Glutamatergic neuron (in vitro differentiated cells): ENCODE measurements at regions not wholly inside any gene's neighbourhood (a gene's known extent, or its start where the extent isn't known, plus 50 kb on each side); places are given as distances from the start of the nearest gene placed in this dataset.

Source experiments
- DNase-seq: peaks from one replicate; pipeline ENCODE4 v3.0.0; 2022
- H3K27ac Mint-ChIP-seq: one replicate; pipeline ENCODE4 v1.8.0; 2020; ENCODE audit warnings: mild to moderate bottlenecking, mixed read lengths, inconsistent platforms; ENCODE audit not compliant: unreplicated experiment
- H3K27me3 Mint-ChIP-seq: one replicate; pipeline ENCODE4 v1.8.0; 2020; ENCODE audit warnings: mild to moderate bottlenecking, moderate library complexity, mixed read lengths, inconsistent platforms; ENCODE audit not compliant: unreplicated experiment
- H3K36me3 Mint-ChIP-seq: one replicate; pipeline ENCODE4 v1.8.0; 2020; ENCODE audit warnings: mild to moderate bottlenecking, mixed read lengths, inconsistent platforms; ENCODE audit not compliant: unreplicated experiment
- H3K4me1 Mint-ChIP-seq: one replicate; pipeline ENCODE4 v1.8.0; 2020; ENCODE audit warnings: mild to moderate bottlenecking, low read depth, mixed read lengths, inconsistent platforms; ENCODE audit not compliant: unreplicated experiment
- H3K4me3 Mint-ChIP-seq: one replicate; pipeline ENCODE4 v1.8.0; 2020; ENCODE audit warnings: mild to moderate bottlenecking, mixed read lengths, inconsistent platforms; ENCODE audit not compliant: unreplicated experiment
- H3K9me3 Mint-ChIP-seq: one replicate; pipeline ENCODE4 v1.8.0; 2020; ENCODE audit warnings: mild to moderate bottlenecking, moderate library complexity, mixed read lengths, inconsistent platforms; ENCODE audit not compliant: unreplicated experiment
- TF ChIP-seq, protein P1 (sequence below): fragments of 200-600 bp; sonication (generic); IDR thresholded peaks from one replicate; pipeline ENCODE4 v1.5.0; 2021; ENCODE audit not compliant: partially characterized antibody, unreplicated experiment

DNA sequence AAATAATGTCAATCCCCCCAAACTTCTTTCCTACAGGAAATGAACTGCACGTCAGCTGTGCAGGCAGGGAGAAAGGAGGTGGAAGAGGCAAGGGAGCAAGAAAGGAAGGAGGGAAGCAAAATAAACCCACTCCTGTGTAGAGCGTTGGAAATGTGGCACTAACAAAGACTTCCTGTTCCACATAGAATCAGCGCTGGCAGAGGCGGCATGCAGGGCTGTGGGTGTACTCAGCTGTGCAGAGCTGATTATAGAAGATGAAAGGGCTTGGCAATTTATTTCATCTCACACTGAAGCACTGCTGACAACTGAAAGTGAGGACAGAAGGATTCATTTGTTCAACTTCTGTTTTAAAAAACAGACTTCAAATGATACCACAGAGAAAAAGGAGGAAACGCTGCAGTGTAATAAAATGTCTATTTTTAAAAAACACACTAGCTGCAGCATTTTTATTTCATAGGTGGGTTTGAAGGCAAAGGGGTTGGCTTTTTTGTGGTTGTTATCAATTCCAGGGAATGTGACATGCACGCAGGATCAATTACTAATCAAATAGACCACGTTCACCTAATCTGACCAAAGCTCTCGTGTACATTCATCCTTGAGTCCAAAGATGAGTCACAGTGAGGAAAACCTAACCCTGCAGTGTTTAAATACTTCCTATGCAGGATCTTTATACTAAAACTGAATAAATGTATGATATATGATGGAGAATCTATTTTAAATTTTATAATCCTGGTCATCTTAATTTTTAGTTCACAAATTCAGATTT lies 583.5 kb downstream of the ZNF608 start:
- Mint-ChIP-seq H3K4me3 (no peak overlapping the region), H3K27me3 (peaks cover 3% of the 10 kb centered on the region), H3K27ac (no peak overlapping the region), H3K4me1 (no peaks in the 10 kb centered on the region), H3K9me3 (no peaks in the 10 kb centered on the region), H3K36me3 (no peaks in the 10 kb centered on the region)
- DNase-seq, result no peak
- TF ChIP-seq, protein P1, sequence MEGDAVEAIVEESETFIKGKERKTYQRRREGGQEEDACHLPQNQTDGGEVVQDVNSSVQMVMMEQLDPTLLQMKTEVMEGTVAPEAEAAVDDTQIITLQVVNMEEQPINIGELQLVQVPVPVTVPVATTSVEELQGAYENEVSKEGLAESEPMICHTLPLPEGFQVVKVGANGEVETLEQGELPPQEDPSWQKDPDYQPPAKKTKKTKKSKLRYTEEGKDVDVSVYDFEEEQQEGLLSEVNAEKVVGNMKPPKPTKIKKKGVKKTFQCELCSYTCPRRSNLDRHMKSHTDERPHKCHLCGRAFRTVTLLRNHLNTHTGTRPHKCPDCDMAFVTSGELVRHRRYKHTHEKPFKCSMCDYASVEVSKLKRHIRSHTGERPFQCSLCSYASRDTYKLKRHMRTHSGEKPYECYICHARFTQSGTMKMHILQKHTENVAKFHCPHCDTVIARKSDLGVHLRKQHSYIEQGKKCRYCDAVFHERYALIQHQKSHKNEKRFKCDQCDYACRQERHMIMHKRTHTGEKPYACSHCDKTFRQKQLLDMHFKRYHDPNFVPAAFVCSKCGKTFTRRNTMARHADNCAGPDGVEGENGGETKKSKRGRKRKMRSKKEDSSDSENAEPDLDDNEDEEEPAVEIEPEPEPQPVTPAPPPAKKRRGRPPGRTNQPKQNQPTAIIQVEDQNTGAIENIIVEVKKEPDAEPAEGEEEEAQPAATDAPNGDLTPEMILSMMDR, result no peak

DNA sequence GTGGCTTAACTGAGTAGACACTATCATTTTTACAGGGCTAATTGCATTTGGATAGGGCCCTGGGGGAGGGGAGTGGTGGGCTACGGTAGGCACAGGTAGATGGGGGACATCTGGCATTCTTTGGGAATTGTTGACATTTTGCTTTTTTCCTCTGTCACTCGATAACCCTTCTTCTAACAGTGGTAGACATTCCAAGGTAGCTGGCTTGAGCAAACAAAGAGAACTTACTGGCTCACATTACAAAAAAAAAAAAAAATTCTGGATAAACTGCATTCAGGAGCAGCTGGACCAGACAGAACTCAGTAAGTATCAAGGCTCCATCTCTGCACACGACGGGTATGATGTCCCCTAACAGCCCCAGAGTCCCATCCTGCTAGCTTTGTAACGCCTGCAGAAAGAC lies 585.2 kb downstream of the ZNF608 start:
- Mint-ChIP-seq H3K27me3 (peaks cover 3% of the 10 kb centered on the region), H3K27ac (no peak overlapping the region), H3K4me1 (no peaks in the 10 kb centered on the region), H3K9me3 (no peaks in the 10 kb centered on the region), H3K36me3 (no peaks in the 10 kb centered on the region), H3K4me3 (no peak overlapping the region)
- TF ChIP-seq, protein P1, result no peak
- DNase-seq, result no peak

DNA sequence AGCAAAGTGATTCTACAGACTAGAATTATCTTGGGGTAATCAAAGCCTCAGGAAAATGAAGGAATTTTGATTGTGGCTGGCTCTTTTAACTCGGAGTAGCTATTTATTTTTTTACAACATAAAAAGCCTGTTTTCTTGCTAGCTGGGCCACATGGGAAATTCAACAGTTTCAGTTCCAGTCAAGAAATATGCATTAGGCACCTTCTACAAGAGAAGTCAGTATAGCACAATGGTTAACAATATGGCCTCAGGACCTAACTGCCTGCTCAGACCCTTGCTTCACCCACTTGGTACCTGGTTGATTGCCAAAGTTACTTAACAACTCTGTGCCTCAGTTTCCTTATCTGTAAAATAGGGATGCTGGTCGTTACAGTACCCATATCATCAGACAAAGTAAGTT lies 586.2 kb downstream of the ZNF608 start:
- Mint-ChIP-seq H3K4me3 (no peak overlapping the region), H3K36me3 (peaks cover 3% of the 10 kb centered on the region), H3K27me3 (peaks cover 3% of the 10 kb centered on the region), H3K4me1 (no peaks in the 10 kb centered on the region), H3K27ac (no peak overlapping the region), H3K9me3 (no peaks in the 10 kb centered on the region)
- TF ChIP-seq, protein P1, result no peak
- DNase-seq, result no peak

DNA sequence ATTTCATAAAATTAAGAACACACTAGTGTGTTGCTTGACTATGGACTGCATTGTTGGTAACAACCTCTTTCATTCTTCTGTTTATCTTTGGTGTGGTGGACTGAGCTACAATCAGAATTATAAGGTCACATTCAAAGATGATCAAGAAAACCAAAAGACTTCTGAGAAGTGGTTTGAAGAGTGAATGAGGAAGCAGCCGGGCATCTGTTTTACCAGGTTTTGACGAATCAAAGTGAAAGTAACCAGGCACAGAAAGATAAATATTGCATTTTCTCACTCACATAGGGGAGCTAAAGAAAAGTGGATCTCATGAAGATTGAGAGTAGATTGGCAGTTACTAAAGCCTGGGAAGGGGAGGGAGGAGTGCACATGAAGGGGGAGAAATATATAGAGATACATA lies 589.1 kb downstream of the ZNF608 start:
- H3K9me3 Mint-ChIP-seq, result no peaks in the 10 kb centered on the region
- no peaks in the 10 kb centered on the region for H3K27me3 Mint-ChIP-seq
- TF ChIP-seq, protein P1, result no peak
- no peak overlapping the region for H3K27ac Mint-ChIP-seq
- no peaks in the 10 kb centered on the region for H3K4me1 Mint-ChIP-seq
- no peak for DNase-seq
- H3K4me3 Mint-ChIP-seq, result no peak overlapping the region
- peaks cover 11% of the 10 kb centered on the region for H3K36me3 Mint-ChIP-seq

DNA sequence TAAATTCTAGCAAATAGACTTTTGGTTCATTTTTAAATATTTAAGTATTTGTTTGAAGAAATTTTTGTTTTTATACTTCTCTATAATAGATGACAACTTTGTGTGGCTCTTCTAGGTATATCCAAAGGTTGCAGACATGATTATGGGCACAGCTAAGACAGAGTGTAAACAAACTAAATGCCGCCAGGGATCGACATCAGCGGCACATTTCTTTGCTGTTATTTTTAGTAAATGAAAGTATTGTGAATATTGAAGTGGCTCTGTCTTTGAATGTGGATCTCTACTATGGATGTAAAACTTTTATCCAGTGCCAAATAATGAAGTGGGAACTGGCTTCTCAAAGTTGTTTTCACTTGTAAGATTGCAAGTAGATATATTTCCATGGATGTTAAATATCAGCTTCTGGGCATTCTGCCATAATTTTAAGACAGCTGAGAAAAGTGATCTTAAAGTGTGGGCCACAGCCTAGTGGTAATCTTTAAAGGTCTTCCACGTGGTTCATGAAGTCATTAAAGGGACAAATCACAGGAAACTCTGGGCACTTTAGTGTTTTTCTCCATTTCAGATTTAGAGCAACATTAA lies 589.9 kb downstream of the ZNF608 start:
- DNase-seq, result no peak
- H3K4me3 Mint-ChIP-seq, result no peak overlapping the region
- H3K27ac Mint-ChIP-seq, result no peak overlapping the region
- H3K27me3 Mint-ChIP-seq, result no peaks in the 10 kb centered on the region
- H3K9me3 Mint-ChIP-seq, result no peaks in the 10 kb centered on the region
- TF ChIP-seq, protein P1, result no peak
- H3K4me1 Mint-ChIP-seq, result no peaks in the 10 kb centered on the region
- H3K36me3 Mint-ChIP-seq, result peaks cover 11% of the 10 kb centered on the region
